Testis (tissue), 2 donors: ENCODE measurements at regions not wholly inside any gene's neighbourhood (a gene's known extent, or its start where the extent isn't known, plus 50 kb on each side); places are given as distances from the start of the nearest gene placed in this dataset.

Experiments
- CTCF ChIP-seq, 3 experiments: fragments of 450-650 bp in 2 of 3; fragments of 200-600 bp in 1 of 3; sonication (generic) in 1 of 3; IDR thresholded peaks; one replicate each; pipeline ENCODE4 v1.5.1; 2016 to 2019; ENCODE audit warnings: antibody characterized with exemption in 3 of 3, mild to moderate bottlenecking in 2 of 3, moderate library complexity in 1 of 3
- POLR2A ChIP-seq: fragments of 450-650 bp; IDR thresholded peaks from one replicate; pipeline ENCODE4 v1.6.1; 2017; ENCODE audit warnings: antibody characterized with exemption, mild to moderate bottlenecking, moderate library complexity

- no peak for TF ChIP-seq CTCF (IDR thresholded peaks at IDR 0.05)
- TF ChIP-seq POLR2A, result no peak
Measured at GRCh38 chr10:56068473-56069263, 292.4 kb downstream of the ZWINT start.
